HG03432 (cell line): ENCODE measurements at regions not wholly inside any gene's neighbourhood (a gene's known extent, or its start where the extent isn't known, plus 50 kb on each side); places are given as distances from the start of the nearest gene placed in this dataset.
"Not testable (repeated sequence)": the region's sequence is repeated elsewhere in the genome, so short reads cannot be mapped to it uniquely, and the experiment has no call there.

Experiments
- ATAC-seq: cut with Tn5 transposase; IDR thresholded peaks from one replicate; pipeline ENCODE4 v1.9.1; 2021; ENCODE audit warnings: mild to moderate bottlenecking, moderate library complexity; ENCODE audit not compliant: unreplicated experiment

DNA sequence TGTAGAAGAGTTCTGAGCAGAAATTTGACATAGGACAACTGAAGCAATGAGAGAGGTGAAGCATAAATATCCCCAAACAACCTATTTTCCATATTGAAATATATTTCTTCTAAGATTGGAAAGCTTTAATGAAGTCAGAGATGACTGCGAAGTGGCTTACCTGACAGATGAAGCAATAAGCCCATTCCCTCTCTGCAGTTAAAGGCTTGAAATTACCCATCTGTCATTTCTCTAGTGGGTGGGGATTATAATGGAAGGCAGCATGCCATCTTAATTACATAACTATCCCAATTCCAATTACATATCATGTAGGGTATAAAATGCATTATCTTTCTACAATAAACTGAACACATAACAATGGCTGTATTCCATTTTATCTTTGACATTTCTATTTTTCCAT lies 1070.5 kb downstream of the SI start:
- ATAC-seq: no peak

DNA sequence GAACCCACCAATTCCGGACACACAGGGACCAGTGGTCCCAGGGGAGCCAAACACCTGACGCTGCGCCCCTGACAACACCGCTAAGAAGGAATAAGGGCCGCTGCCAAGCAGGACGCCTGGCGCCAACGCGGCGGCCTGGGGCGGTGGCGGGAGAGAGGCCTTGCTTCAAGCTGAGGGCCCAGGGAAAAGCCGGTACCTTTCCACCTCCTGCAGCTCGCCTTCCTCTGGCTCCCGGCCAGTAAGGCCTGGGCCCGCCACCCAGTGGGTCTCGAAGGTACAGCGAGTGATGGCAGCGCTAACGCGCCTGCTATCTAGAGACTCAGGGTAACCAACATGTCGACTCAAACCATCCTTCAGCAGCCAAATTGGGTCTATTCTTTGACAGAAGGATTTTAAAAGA lies 1074.1 kb downstream of the SI start:
- no peak for ATAC-seq

DNA sequence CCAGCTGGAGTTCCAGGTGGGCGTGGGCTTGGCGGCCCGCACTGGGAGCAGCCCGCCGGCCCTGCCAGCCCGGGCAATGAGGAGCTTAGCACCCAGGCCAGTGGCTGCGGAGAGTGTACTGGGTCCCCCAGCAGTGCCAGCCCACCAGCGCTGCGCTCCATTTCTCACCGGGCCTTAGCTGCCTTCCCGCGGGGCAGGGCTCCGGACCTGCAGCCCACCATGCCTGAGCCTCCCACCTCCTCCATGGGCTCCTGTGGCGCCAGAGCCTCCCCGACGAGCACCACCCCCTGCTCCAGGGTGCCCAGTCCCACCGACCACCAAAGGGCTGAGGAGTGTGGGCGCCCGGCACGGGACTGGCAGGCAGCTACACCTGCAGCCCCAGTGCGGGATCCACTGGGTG lies 1075.3 kb downstream of the SI start:
- ATAC-seq: not testable (repeated sequence)

DNA sequence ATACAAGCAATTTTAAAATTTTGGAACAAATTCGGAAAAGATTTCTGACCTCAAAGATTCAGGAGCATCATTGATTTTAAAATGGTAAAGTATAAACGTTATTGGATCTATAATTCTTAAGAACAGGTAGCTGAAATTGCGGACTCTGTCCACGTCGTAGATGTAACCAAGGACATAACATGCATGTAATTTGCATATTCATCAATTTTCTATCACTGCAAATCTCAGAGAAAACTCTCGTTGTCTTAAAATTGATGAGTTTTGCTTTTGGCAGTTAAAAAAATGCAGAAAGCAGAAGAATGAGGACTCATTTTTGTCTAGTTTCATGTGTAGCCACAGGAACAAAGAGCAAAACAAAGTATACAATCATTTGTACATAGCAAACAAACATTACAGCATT lies 1094.4 kb downstream of the SI start:
- ATAC-seq: no peak

GRCh38 chr3:163971861-163972260 lies 1106.4 kb downstream of the SI start:
- ATAC-seq: no peak

- no peak for ATAC-seq
Observed at GRCh38 chr3:163957072-163957471, 1121.2 kb downstream of the SI start.

- ATAC-seq: no peak
Observed at GRCh38 chr3:163953526-163953925, 1124.8 kb downstream of the SI start.

DNA sequence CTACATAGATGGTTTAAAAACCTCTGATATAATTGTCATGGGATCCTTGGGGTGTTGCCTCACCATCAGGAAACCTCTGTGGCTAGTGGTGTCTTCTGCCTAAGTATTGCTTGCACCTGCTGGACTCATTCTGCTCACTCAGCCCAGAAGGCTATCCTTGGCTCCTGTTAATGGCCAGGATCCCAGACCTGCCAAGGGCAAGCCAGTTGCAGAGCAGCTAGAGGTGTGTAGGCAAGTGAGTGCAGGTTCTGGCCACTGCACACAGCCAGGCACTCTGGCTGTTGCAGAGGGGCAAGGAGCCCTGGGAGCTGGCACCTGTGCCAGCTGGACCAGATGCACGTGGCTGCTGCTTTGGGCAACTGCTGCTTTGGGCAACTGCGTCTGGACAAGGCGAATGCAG lies 1125.8 kb downstream of the SI start:
- ATAC-seq: no peak

- no peak for ATAC-seq
Observed at GRCh38 chr3:163951397-163951987, 1126.8 kb downstream of the SI start.

DNA sequence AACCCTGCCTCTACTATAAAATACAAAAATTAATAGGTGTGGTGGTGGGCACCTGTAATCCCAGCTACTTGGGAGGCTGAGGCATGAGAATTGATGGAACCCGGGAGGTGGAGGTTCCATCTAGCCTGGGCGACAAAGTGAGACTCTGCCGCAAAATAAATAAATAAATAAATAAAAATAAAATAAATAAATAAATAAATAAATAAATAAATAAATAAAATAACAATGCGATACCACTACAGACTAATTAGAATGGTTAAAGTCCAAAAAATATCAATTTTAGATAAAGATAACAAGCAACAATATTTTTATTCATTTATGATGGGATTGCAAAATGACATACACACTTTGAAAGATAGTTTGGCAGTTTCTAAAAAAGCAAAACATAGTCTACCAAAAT lies 1131.5 kb downstream of the SI start:
- no peak for ATAC-seq

DNA sequence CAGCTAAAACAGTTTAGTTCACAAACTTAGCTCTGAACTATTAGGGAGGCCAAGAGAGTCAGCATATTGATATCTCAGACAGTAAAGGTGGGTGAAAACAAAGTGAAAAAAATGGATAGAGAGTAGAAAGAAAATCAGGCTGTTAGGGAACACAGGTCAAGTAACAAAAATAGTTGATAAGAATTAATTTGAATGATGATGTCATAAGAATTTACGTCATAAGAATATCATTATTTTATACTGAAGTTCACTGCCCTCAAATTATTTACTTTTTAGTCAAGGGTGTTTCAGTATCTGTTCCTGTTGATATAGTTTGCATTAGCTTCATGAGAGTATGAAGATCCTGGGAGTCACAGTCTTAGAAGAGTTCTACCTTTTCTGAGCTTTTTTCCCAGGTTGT lies 1134.6 kb downstream of the SI start:
- ATAC-seq: no peak

- ATAC-seq: no peak
Observed at GRCh38 chr3:163939926-163940325, 1138.4 kb downstream of the SI start.

- ATAC-seq: no peak
Observed at GRCh38 chr3:163936543-163936942, 1141.8 kb downstream of the SI start.

- ATAC-seq: no peak
Observed at GRCh38 chr3:163935411-163935810, 1142.9 kb downstream of the SI start.

- ATAC-seq: no peak
Observed at GRCh38 chr3:163929069-163929652, 1149.1 kb downstream of the SI start.

- no peak for ATAC-seq
Observed at GRCh38 chr3:163927521-163927920, 1150.8 kb downstream of the SI start.

GRCh38 chr3:163924600-163924999 lies 1153.7 kb downstream of the SI start:
- no peak for ATAC-seq

- no peak for ATAC-seq
Observed at GRCh38 chr3:163919154-163919553, 1159.1 kb downstream of the SI start.

DNA sequence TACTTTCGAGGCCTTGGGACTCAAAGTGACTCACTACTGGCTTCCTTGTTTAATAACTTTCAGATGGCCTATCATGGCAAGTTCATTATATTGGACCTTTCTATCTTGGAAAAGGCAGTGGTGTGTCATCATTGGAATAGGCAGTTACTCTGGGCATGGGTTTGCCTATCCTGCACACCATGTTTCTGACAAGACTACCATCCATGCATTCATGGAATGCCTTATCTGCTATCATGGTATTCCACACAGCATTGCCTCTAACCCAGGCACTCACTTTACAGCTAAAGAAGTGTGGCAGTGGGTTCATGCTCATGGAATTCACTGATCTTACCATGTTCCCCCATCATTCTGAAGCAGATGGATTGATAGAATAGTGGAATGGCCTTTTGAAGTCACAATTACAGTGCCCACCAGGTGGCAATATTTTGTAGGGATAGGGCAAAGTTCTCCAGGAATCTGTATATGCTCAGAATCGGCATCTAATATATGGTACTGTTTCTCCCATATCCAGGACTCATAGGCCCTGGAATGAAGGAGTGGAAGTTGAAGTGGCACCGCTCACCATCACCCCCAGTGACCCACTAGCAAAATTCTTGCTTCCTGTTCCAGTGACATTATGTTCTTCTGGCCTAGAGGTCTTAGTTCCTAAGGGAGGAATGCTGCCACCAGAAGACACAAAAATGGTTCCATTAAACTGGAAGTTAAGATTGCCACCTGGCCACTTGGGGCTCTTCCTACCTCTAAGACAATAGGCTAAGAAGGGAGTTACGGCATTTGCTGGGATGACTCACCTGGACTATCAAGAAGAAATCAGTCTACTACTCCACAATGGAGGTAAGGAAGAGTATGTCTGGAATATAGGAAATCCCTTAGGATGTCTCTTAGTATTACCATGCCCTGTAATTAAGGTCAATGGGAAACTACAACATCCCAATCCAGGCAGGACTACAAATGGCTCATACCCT lies 1161.4 kb downstream of the SI start:
- no peak for ATAC-seq

GRCh38 chr3:163915280-163915679 lies 1163.0 kb downstream of the SI start:
- ATAC-seq: no peak

DNA sequence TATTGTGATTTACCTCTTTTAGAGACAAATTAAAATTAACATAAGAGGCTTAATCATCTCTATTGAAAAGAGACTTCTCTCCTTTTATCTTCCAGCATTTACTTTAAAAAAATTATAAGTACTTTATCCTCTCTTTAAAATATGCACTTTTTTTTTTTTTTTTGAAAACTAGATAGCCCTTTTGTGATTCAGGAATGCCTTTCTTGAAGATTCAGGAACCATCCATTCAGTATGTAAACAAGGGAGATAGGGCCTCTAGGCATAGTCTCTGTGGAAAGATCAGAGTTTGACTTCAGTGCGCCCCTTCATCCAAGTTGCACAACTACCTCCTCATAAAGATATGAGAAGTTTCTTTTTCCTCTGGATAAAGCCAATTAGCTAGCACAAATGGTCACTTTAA lies 1163.7 kb downstream of the SI start:
- ATAC-seq: no peak

DNA sequence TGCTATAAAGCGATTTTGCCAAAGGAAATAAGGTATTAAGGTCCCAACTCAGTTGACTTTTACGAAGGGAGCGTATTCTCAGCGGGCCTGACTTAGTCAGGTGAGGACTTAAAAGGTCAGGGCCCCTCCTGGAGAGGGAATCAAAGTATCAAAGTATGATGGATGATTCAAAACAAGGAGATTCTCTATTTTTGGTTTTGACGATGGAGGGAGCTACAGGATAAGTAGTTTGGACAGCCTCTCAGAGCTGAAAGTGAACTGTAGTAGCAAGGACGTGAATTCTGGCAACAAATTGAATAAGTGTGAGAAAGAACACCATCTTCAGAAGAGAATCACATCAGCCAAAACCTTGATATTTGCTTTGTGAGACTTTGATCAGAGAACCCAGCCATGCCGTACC lies 1186.5 kb downstream of the SI start:
- no peak for ATAC-seq
